ENCODE measurements at regions not wholly inside any gene's neighbourhood (a gene's known extent, or its start where the extent isn't known, plus 50 kb on each side); places are given as distances from the start of the nearest gene placed in this dataset.

GRCh38 chr13:91240341-91240740, 107.1 kb upstream of the MIR17HG start:
- Histone ChIP-seq H3K79me1 (ENCODE audit: low read depth in 1 of 2, low read length in 2 of 2) (no peaks in the 10 kb centered on the region), H3K14ac (replicated peaks; ENCODE audit: low read depth, low read length) (no peak overlapping the region), H3K23ac (ENCODE audit: low read depth, low read length) (no peak overlapping the region), H3K4ac (ENCODE audit: low read depth, low read length) (no peak overlapping the region), H3K27ac (ENCODE audit: insufficient read depth, low read length) (no peak overlapping the region), H2BK5ac (ENCODE audit: low read depth, low read length, poor library complexity, severe bottlenecking) (no peak overlapping the region), H3K9me3 (ENCODE audit: control insufficient read depth, insufficient read depth, low read length) (no peaks in the 10 kb centered on the region), H3K4me1 (ENCODE audit: control insufficient read depth, insufficient read depth, low read length) (no peaks in the 10 kb centered on the region), H4K8ac (ENCODE audit: low read depth in 2 of 2, low read length in 2 of 2) (no peak overlapping the region), H3K18ac (ENCODE audit: low read depth, low read length) (no peak overlapping the region), H2AK5ac (ENCODE audit: low read depth, low read length) (no peak overlapping the region), H4K91ac (ENCODE audit: insufficient read depth, low read depth, low read length) (no peak overlapping the region), H3K36me3 (ENCODE audit: control insufficient read depth, insufficient read depth, low read length) (no peaks in the 10 kb centered on the region), H2AFZ (replicated peaks; ENCODE audit: low read length, poor library complexity) (no peak overlapping the region), H2AK9ac (replicated peaks; ENCODE audit: low read depth, low read length, poor library complexity) (no peak overlapping the region), H4K20me1 (ENCODE audit: insufficient read depth, low read length) (no peaks in the 10 kb centered on the region), H3K9ac (ENCODE audit: low read depth, low read length) (no peak overlapping the region), H2BK15ac (ENCODE audit: low read depth, low read length) (no peak overlapping the region), H3K9me1 (ENCODE audit: insufficient read depth, low read length) (no peaks in the 10 kb centered on the region), H3K56ac (ENCODE audit: extremely low read depth, insufficient read depth, low read length) (no peak overlapping the region), H3K4me2 (ENCODE audit: low read depth, low read length) (no peak overlapping the region), H4K5ac (ENCODE audit: low read depth, low read length) (no peak overlapping the region), H3K27me3 (ENCODE audit: control insufficient read depth, insufficient read depth, low read length) (no peaks in the 10 kb centered on the region), H3K4me3 (ENCODE audit: insufficient read depth, low read depth, low read length) (no peak overlapping the region), H2BK20ac (ENCODE audit: low read depth, low read length) (no peak overlapping the region), H2BK120ac (ENCODE audit: low read depth, low read length) (no peak overlapping the region)
- BruUV-seq (replicated peaks) = no TSS peak
- intact Hi-C loops (cut with micrococcal nuclease) (no loop called here), dilution Hi-C loops (cut with HindIII; ENCODE audit: low sequenced_read_pairs, unreplicated experiment) (no loop called here), in situ Hi-C loops (cut with MboI; ENCODE audit: low sequenced_read_pairs) (no loop called here)
- DNase-seq (no peak), ATAC-seq (ENCODE audit: low read depth) (no peak)
- POLR2A ChIA-PET (ENCODE audit: unreplicated experiment) = no interaction called here
- CTCF ChIA-PET = no interaction called here
- TF ChIP-seq, protein P1, sequence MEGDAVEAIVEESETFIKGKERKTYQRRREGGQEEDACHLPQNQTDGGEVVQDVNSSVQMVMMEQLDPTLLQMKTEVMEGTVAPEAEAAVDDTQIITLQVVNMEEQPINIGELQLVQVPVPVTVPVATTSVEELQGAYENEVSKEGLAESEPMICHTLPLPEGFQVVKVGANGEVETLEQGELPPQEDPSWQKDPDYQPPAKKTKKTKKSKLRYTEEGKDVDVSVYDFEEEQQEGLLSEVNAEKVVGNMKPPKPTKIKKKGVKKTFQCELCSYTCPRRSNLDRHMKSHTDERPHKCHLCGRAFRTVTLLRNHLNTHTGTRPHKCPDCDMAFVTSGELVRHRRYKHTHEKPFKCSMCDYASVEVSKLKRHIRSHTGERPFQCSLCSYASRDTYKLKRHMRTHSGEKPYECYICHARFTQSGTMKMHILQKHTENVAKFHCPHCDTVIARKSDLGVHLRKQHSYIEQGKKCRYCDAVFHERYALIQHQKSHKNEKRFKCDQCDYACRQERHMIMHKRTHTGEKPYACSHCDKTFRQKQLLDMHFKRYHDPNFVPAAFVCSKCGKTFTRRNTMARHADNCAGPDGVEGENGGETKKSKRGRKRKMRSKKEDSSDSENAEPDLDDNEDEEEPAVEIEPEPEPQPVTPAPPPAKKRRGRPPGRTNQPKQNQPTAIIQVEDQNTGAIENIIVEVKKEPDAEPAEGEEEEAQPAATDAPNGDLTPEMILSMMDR (conservative IDR thresholded peaks at IDR 0.05; ENCODE audit: low read depth, low read length) = no peak
- no peak for TF ChIP-seq SMC3 (IDR thresholded peaks at IDR 0.05; ENCODE audit: low read depth, low read length)
- TF ChIP-seq RFX5 (IDR thresholded peaks at IDR 0.05; ENCODE audit: low read depth, low read length) = no peak
- TF ChIP-seq CHD1 (IDR thresholded peaks at IDR 0.05; ENCODE audit: low read depth, low read length) = no peak
- no peak for TF ChIP-seq NFE2L2 (IDR thresholded peaks at IDR 0.05; ENCODE audit: low read depth, low read length)
- TF ChIP-seq, protein P2, sequence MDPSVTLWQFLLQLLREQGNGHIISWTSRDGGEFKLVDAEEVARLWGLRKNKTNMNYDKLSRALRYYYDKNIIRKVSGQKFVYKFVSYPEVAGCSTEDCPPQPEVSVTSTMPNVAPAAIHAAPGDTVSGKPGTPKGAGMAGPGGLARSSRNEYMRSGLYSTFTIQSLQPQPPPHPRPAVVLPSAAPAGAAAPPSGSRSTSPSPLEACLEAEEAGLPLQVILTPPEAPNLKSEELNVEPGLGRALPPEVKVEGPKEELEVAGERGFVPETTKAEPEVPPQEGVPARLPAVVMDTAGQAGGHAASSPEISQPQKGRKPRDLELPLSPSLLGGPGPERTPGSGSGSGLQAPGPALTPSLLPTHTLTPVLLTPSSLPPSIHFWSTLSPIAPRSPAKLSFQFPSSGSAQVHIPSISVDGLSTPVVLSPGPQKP (IDR thresholded peaks at IDR 0.05; ENCODE audit: borderline replicate concordance, low read depth, low read length) = no peak
- no peak for TF ChIP-seq RCOR1 (IDR thresholded peaks at IDR 0.05; ENCODE audit: insufficient replicate concordance, low read length)
- TF ChIP-seq, protein P3, sequence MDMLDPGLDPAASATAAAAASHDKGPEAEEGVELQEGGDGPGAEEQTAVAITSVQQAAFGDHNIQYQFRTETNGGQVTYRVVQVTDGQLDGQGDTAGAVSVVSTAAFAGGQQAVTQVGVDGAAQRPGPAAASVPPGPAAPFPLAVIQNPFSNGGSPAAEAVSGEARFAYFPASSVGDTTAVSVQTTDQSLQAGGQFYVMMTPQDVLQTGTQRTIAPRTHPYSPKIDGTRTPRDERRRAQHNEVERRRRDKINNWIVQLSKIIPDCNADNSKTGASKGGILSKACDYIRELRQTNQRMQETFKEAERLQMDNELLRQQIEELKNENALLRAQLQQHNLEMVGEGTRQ (IDR thresholded peaks at IDR 0.05; ENCODE audit: low read depth, low read length) = no peak
- no peak for TF ChIP-seq BHLHE40 (IDR thresholded peaks at IDR 0.05; ENCODE audit: low read depth, low read length)
- no peak for TF ChIP-seq CEBPB (IDR thresholded peaks at IDR 0.05; ENCODE audit: low read depth, low read length)
- no peak for TF ChIP-seq MAFK (IDR thresholded peaks at IDR 0.05; ENCODE audit: low read depth, low read length)
- TF ChIP-seq MAZ (IDR thresholded peaks at IDR 0.05; ENCODE audit: borderline replicate concordance, low read depth, low read length) = no peak
- no CpG with 5 or more reads among the region's 1 CpG for WGBS, 2 experiments (ENCODE audit: extremely low coverage in 2 of 2, insufficient read length in 1 of 2)

Data from IMR-90 (cell line).